ENCODE measurements at regions not wholly inside any gene's neighbourhood (a gene's known extent, or its start where the extent isn't known, plus 50 kb on each side); places are given as distances from the start of the nearest gene placed in this dataset.

DNA sequence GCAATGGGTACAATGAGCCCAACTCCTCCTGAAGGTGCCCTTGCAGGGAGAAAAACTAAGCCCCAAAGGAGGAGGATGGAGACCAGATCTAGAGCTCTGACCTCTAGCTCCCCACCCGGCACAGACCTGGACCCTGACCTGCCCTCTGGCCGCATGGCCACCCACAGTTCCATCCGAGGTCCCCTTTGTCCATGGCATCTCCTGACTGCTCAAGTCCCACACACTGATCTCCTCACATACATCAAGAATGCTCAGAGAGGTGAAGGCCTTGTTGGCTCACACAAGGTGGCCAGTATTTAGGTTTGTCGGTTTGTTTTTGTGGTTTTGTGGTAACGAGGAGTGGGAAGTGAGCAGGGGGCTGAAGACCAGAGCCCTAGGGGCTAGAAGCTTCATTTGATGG, 423.5 kb upstream of the B3GAT1 start:
- Histone ChIP-seq H3K4me3 (no peak overlapping the region), H3K27ac (no peak overlapping the region), H3K36me3 (no peaks in the 10 kb centered on the region), H3K4me1 (no peaks in the 10 kb centered on the region), H3K27me3 (no peaks in the 10 kb centered on the region), H3K9me3 (no peaks in the 10 kb centered on the region)
- in situ Hi-C loops (cut with MboI; ENCODE audit: low pct_ligation_motif_present in 1 of 4, low pct_unique_long_range_greater_than_20kb in 1 of 4, low sequenced_read_pairs in 3 of 4): no loop called here
- DNase-seq: no peak
- intact Hi-C loops (cut with DNase I; ENCODE audit: low total_unique reads): no loop called here
- TF ChIP-seq POLR2A (IDR thresholded peaks at IDR 0.05): no peak
- WGBS, 2 donors (ENCODE audit: low coverage in 1 of 2): 60 to 74% methylated on average over 1 to 5 of the region's 5 CpGs

DNA sequence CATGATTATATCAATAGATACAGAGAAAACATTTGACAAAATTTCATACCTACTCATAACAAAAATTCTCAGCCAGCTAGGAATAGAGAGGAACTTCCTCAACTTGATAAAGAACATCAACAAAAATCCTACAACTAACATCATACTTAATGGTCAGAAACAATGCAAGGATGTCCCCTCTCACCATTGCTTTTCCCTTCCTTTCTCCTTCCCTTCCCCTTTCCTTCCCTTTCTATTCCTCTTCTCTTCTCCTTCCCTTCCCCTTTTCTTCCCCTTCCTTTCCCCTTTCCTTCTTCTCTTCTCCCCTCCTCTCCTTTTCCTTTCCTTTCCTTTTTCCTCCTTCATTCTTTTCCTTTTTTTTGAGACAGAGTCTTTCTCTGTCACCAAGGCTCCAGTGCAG, 418.3 kb upstream of the B3GAT1 start:
- in situ Hi-C loops (cut with MboI; ENCODE audit: low pct_ligation_motif_present in 1 of 4, low pct_unique_long_range_greater_than_20kb in 1 of 4, low sequenced_read_pairs in 3 of 4) (no loop called here), intact Hi-C loops (cut with DNase I; ENCODE audit: low total_unique reads) (no loop called here)
- no peaks in the 10 kb centered on the region for H3K4me1 ChIP-seq

DNA sequence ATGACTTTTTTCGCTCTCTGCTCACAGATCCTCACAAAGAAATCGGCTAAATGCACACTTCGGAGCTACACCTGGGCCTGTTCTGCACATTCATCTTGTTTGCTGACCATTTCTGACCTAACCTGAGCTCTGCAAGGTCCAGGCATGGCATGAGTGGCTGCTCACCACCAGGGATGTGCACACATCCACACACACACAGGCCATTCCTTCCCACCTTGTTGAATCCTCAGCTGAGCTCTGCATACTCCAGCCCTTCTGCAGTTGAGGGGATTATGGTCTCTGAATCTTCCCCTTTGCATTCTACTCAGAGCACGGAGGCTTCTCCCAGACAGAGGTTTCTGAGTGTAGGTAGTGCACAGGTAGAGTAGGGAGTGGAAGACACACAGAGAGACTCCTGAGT, 411.9 kb upstream of the B3GAT1 start:
- Histone ChIP-seq H3K4me1 (no peaks in the 10 kb centered on the region), H3K9me3 (no peaks in the 10 kb centered on the region), H3K36me3 (no peaks in the 10 kb centered on the region), H3K4me3 (no peak overlapping the region), H3K27ac (no peak overlapping the region), H3K27me3 (peaks cover 11% of the 10 kb centered on the region)
- TF ChIP-seq, protein P1, sequence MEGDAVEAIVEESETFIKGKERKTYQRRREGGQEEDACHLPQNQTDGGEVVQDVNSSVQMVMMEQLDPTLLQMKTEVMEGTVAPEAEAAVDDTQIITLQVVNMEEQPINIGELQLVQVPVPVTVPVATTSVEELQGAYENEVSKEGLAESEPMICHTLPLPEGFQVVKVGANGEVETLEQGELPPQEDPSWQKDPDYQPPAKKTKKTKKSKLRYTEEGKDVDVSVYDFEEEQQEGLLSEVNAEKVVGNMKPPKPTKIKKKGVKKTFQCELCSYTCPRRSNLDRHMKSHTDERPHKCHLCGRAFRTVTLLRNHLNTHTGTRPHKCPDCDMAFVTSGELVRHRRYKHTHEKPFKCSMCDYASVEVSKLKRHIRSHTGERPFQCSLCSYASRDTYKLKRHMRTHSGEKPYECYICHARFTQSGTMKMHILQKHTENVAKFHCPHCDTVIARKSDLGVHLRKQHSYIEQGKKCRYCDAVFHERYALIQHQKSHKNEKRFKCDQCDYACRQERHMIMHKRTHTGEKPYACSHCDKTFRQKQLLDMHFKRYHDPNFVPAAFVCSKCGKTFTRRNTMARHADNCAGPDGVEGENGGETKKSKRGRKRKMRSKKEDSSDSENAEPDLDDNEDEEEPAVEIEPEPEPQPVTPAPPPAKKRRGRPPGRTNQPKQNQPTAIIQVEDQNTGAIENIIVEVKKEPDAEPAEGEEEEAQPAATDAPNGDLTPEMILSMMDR (IDR thresholded peaks at IDR 0.05): no peak
- in situ Hi-C loops (cut with MboI; ENCODE audit: low pct_ligation_motif_present in 1 of 4, low pct_unique_long_range_greater_than_20kb in 1 of 4, low sequenced_read_pairs in 3 of 4): no loop called here
- DNase-seq: no peak
- WGBS, 2 donors (ENCODE audit: low coverage in 1 of 2): 82% methylated on average over 4 of the region's 4 CpGs; no CpG with 5 or more reads in 1 of the 2 donors
- intact Hi-C loops (cut with DNase I; ENCODE audit: low total_unique reads): no loop called here

More for the DNA sequence above, 418.3 kb upstream of the B3GAT1 start:
- H3K27ac ChIP-seq: no peak overlapping the region
- no peak overlapping the region for H3K4me3 ChIP-seq
- no peaks in the 10 kb centered on the region for H3K27me3 ChIP-seq
- H3K36me3 ChIP-seq: no peaks in the 10 kb centered on the region
- TF ChIP-seq POLR2A (IDR thresholded peaks at IDR 0.05) (no peak), EP300 (IDR thresholded peaks at IDR 0.05; ENCODE audit: low read depth) (no peak), POLR2AphosphoS5 (IDR thresholded peaks at IDR 0.05) (no peak)
- TF ChIP-seq, protein P1 (IDR thresholded peaks at IDR 0.05): no peak
- no peaks in the 10 kb centered on the region for H3K9me3 ChIP-seq
- no peak for DNase-seq

DNA sequence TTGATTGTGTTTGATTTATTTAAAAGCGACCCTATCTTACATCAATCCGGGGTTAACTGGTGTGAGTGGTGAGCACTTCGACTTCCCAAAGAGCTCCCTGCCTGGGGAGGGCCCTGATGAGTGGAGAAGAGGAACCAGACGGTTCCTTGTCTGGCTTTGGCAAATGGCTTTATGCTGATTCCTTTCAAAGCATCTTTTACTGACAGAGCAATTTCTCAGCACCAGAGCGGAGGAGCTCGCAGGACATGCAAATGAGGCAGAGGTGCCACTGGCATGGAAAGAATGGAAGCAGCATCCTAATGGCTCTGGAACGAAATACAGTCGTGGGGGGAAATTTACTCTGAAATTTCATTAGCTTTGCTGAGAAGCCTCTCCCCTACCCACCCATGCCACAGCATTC, 410.9 kb upstream of the B3GAT1 start:
- TF ChIP-seq EP300 (IDR thresholded peaks at IDR 0.05; ENCODE audit: low read depth) (no peak), POLR2A (IDR thresholded peaks at IDR 0.05) (no peak), POLR2AphosphoS5 (IDR thresholded peaks at IDR 0.05) (no peak)
- TF ChIP-seq, protein P1 (IDR thresholded peaks at IDR 0.05): no peak
- no peak overlapping the region for H3K4me3 ChIP-seq
- in situ Hi-C loops (cut with MboI; ENCODE audit: low pct_ligation_motif_present in 1 of 4, low pct_unique_long_range_greater_than_20kb in 1 of 4, low sequenced_read_pairs in 3 of 4) (no loop called here), intact Hi-C loops (cut with DNase I; ENCODE audit: low total_unique reads) (no loop called here)
- no peak for DNase-seq
- no peaks in the 10 kb centered on the region for H3K9me3 ChIP-seq
- H3K27ac ChIP-seq: no peak overlapping the region
- H3K36me3 ChIP-seq: no peaks in the 10 kb centered on the region
- H3K27me3 ChIP-seq: peaks cover 19% of the 10 kb centered on the region
- WGBS, 2 donors (ENCODE audit: low coverage in 1 of 2): 49 to 87% methylated on average over 4 to 8 of the region's 8 CpGs
- no peaks in the 10 kb centered on the region for H3K4me1 ChIP-seq

DNA sequence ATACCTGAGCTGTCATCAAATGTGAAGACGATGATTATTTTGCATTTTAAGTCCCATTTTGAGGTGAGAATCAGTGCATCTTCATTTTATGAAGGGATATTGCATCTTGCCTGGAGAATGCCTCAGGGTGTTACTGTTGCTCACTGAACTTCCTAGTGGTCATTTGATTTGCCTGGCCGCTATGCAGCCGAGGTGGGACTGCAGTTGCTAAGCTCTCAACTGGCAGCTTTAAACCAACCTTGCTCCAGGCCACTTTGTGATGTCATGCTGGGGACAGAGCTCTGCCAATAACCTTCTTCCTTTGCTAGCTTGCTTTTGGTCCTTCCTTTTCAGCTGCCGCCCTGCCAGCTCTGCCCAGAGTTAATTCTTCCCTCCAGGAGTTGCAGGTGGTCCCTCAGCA, 409.4 kb upstream of the B3GAT1 start:
- in situ Hi-C loops (cut with MboI; ENCODE audit: low pct_ligation_motif_present in 1 of 4, low pct_unique_long_range_greater_than_20kb in 1 of 4, low sequenced_read_pairs in 3 of 4): no loop called here

More for the DNA sequence above, 409.4 kb upstream of the B3GAT1 start:
- peaks cover 19% of the 10 kb centered on the region for H3K27me3 ChIP-seq
- 73 to 80% methylated on average over 2 to 4 of the region's 4 CpGs for WGBS, 2 donors (ENCODE audit: low coverage in 1 of 2)
- no peak for DNase-seq
- no peak overlapping the region for H3K4me3 ChIP-seq
- TF ChIP-seq EP300 (IDR thresholded peaks at IDR 0.05; ENCODE audit: low read depth) (no peak), POLR2A (IDR thresholded peaks at IDR 0.05) (no peak), POLR2AphosphoS5 (IDR thresholded peaks at IDR 0.05) (no peak)
- TF ChIP-seq, protein P1 (IDR thresholded peaks at IDR 0.05): no peak
- H3K4me1 ChIP-seq: no peaks in the 10 kb centered on the region
- intact Hi-C loops (cut with DNase I; ENCODE audit: low total_unique reads): no loop called here
- H3K36me3 ChIP-seq: no peaks in the 10 kb centered on the region
- H3K9me3 ChIP-seq: no peaks in the 10 kb centered on the region
- no peak overlapping the region for H3K27ac ChIP-seq
